Activated CD4-positive, CD25-positive, alpha-beta regulatory T cell (primary cell): ENCODE measurements at regions not wholly inside any gene's neighbourhood (a gene's known extent, or its start where the extent isn't known, plus 50 kb on each side); places are given as distances from the start of the nearest gene placed in this dataset.

Experiments
- DNase-seq, 4 experiments: peaks; one replicate each; lab custom pipeline; 2025; lab: John Stamatoyannopoulos, UW

GRCh38 chr10:43901744-43902504 lies 253.2 kb upstream of the ZNF32 start:
- DNase-seq: no peak

GRCh38 chr10:43901302-43901701 lies 252.6 kb upstream of the ZNF32 start:
- no peak for DNase-seq

- no peak for DNase-seq
Observed at GRCh38 chr10:43900571-43900970, 251.9 kb upstream of the ZNF32 start.

GRCh38 chr10:43899224-43899959 lies 250.7 kb upstream of the ZNF32 start:
- no peak for DNase-seq

- DNase-seq: no peak
Observed at GRCh38 chr10:43898592-43898991, 249.9 kb upstream of the ZNF32 start.

GRCh38 chr10:43897765-43898419 lies 249.2 kb upstream of the ZNF32 start:
- no peak for DNase-seq

- no peak for DNase-seq
Observed at GRCh38 chr10:43892062-43892770, 243.5 kb upstream of the ZNF32 start.

- no peak for DNase-seq
Observed at GRCh38 chr10:43891241-43891640, 242.6 kb upstream of the ZNF32 start.

GRCh38 chr10:43890124-43890523 lies 241.4 kb upstream of the ZNF32 start:
- no peak for DNase-seq

- no peak for DNase-seq
Observed at GRCh38 chr10:43888586-43888985, 239.9 kb upstream of the ZNF32 start.

- no peak for DNase-seq
Observed at GRCh38 chr10:43885842-43886241, 237.2 kb upstream of the ZNF32 start.

GRCh38 chr10:43885252-43885651 lies 236.6 kb upstream of the ZNF32 start:
- no peak for DNase-seq

- DNase-seq: no peak
Observed at GRCh38 chr10:43884501-43885105, 235.9 kb upstream of the ZNF32 start.

GRCh38 chr10:43882711-43883110 lies 234.0 kb upstream of the ZNF32 start:
- no peak for DNase-seq

GRCh38 chr10:43881657-43882056 lies 233.0 kb upstream of the ZNF32 start:
- no peak for DNase-seq

- no peak for DNase-seq
Observed at GRCh38 chr10:43880160-43880559, 231.5 kb upstream of the ZNF32 start.

- no peak for DNase-seq
Observed at GRCh38 chr10:43879742-43880141, 231.1 kb upstream of the ZNF32 start.

GRCh38 chr10:43879162-43879561 lies 230.5 kb upstream of the ZNF32 start:
- no peak for DNase-seq

GRCh38 chr10:43878386-43878785 lies 229.7 kb upstream of the ZNF32 start:
- DNase-seq: no peak

- no peak for DNase-seq
Observed at GRCh38 chr10:43876976-43877375, 228.3 kb upstream of the ZNF32 start.

GRCh38 chr10:43874984-43875383 lies 226.3 kb upstream of the ZNF32 start:
- DNase-seq: no peak

GRCh38 chr10:43873717-43874116 lies 225.0 kb upstream of the ZNF32 start:
- no peak for DNase-seq
